OCI-LY1 (cell line): ENCODE measurements at regions not wholly inside any gene's neighbourhood (a gene's known extent, or its start where the extent isn't known, plus 50 kb on each side); places are given as distances from the start of the nearest gene placed in this dataset.

Experiments used
- EZH2 ChIP-seq: fragments of 200-600 bp; sonication (generic), shearing (Covaris generic); IDR thresholded peaks from 2 replicates; pipeline ENCODE4 v1.8.0; 2017; ENCODE audit warnings: borderline replicate concordance, mixed run types, mild to moderate bottlenecking, antibody characterized with exemption, low read length, moderate library complexity, mixed read lengths
- TF ChIP-seq, protein P1 (sequence below): fragments of 200-600 bp; sonication (generic), shearing (Covaris generic); IDR thresholded peaks from 2 replicates; pipeline ENCODE4 v1.5.1; 2017; ENCODE audit warnings: mild to moderate bottlenecking, antibody characterized with exemption, low read length, moderate library complexity, mixed read lengths

DNA sequence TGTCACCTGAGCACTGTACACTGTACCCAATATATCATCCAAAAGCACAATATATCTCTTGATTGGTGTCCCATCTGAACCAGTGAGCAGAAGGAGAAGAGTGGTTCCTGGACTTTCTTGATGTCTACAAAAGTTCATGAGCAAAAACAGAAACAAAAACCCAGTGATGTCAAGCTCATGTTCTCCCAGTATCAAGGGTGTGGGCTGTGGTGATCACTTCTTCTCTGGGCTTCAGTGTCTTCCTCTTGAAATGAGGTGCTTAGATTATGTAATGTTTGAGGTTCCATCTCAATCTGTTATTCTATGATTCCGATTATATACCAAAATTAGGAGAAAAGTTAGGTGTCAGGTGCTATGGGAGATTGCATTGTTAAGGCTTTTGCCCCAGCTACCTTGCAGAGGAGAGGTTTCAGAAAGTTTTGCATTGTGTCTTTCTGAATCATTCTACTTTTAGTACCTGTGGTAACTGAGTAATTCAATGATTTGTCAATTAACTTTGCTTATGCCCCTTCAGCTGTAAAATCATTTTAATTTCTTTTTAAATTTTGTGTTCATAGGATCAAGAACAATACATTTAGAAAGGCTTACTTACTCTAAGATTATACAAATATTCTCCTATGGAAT lies 122.0 kb upstream of the EOMES start:
- no peak for TF ChIP-seq EZH2
- TF ChIP-seq, protein P1, sequence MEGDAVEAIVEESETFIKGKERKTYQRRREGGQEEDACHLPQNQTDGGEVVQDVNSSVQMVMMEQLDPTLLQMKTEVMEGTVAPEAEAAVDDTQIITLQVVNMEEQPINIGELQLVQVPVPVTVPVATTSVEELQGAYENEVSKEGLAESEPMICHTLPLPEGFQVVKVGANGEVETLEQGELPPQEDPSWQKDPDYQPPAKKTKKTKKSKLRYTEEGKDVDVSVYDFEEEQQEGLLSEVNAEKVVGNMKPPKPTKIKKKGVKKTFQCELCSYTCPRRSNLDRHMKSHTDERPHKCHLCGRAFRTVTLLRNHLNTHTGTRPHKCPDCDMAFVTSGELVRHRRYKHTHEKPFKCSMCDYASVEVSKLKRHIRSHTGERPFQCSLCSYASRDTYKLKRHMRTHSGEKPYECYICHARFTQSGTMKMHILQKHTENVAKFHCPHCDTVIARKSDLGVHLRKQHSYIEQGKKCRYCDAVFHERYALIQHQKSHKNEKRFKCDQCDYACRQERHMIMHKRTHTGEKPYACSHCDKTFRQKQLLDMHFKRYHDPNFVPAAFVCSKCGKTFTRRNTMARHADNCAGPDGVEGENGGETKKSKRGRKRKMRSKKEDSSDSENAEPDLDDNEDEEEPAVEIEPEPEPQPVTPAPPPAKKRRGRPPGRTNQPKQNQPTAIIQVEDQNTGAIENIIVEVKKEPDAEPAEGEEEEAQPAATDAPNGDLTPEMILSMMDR, result no peak
